ENCODE measurements at regions not wholly inside any gene's neighbourhood (a gene's known extent, or its start where the extent isn't known, plus 50 kb on each side); places are given as distances from the start of the nearest gene placed in this dataset.
"Not testable (repeated sequence)": the region's sequence is repeated elsewhere in the genome, so short reads cannot be mapped to it uniquely, and the experiment has no call there.

- DNase-seq (ENCODE audit: extremely low read depth in 1 of 2, low read depth in 1 of 2) = no peak
Observed at GRCh38 chr2:111250448-111251030, 129.8 kb downstream of the BCL2L11 start.

DNA sequence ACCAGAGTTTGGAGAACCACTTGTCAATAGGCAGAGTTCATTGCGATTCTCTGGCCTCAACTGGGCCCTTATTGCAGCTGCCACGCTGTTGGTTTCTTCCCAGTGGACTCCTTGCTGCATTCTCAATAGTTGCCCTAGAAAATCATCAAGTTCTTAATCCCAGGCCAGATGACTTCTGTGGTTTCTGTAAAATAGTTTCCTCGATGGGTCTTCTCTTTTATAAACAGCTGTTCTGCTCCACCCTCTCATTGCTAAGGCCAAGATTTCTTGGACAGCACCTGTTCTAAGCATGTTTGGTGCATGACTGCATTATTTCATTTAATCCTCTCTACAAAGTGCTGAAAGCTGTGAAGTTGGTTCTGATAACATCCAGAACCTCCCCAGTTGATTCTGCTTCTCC is 131.0 kb downstream of the BCL2L11 start:
- DNase-seq (ENCODE audit: extremely low read depth in 1 of 2, low read depth in 1 of 2) = no peak

GRCh38 chr2:111252436-111252835 is 131.7 kb downstream of the BCL2L11 start:
- DNase-seq (ENCODE audit: extremely low read depth in 1 of 2, low read depth in 1 of 2) = no peak

DNA sequence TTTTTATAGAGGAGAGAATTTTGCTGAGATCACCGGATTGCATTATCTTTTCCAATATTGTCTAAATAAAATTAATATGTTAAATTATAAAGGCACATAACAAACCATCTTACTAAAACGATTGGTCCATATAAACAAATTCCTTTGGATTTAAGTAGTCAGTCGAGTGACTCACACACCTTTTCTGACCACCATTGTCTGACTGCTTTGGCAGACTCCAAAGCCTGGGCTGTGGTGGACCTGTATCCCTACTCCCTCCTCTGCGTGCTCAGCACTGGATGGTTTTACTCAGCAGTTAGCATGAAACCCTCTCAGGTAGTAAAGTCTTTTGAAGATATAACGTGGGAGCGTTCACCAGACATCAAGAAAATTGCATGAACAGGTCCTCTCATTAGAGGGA is 134.2 kb downstream of the BCL2L11 start:
- not testable (repeated sequence) for DNase-seq (ENCODE audit: extremely low read depth in 1 of 2, low read depth in 1 of 2)

- DNase-seq (ENCODE audit: extremely low read depth in 1 of 2, low read depth in 1 of 2) = not testable (repeated sequence)
Observed at GRCh38 chr2:111256628-111257027, 135.9 kb downstream of the BCL2L11 start.

DNA sequence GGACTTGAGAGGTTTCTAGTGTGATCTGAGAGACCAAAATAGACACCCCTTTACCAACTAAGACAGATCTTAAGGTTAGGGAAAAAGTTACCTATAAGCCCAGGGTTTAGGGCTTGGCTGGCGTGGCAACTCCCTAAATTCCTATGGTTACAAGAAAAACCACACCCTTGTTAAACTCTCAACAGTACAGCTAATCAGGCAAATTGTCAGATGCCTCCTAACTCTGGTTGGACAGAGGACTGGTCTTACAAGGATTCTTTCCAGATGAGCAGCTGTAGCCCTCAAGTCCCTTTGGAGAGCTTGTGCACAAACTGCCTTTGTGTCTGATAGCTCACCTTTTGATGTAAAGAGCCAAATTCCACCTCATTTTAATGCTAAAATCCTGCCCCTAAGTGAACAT is 136.9 kb downstream of the BCL2L11 start:
- DNase-seq (ENCODE audit: extremely low read depth in 1 of 2, low read depth in 1 of 2) = not testable (repeated sequence)

DNA sequence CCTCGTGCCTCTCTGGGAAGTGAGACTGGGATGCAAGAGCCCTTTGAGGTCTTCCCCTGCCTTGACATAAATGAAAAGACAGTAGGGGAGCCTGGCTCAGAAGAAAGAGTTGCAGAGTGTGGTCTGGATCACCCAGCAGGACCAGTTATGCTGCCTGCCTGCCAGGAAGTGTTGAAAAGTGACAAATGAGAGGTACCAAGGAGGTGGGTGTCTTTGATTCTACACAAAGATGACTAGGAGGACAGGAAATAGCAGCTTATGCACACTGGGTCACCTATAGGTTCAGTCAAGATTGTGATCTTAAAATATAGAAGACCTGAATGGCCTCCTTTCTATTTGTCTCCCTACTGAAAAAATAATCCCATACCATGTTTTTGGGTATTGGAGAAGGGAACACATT is 137.6 kb downstream of the BCL2L11 start:
- not testable (repeated sequence) for DNase-seq (ENCODE audit: extremely low read depth in 1 of 2, low read depth in 1 of 2)

DNA sequence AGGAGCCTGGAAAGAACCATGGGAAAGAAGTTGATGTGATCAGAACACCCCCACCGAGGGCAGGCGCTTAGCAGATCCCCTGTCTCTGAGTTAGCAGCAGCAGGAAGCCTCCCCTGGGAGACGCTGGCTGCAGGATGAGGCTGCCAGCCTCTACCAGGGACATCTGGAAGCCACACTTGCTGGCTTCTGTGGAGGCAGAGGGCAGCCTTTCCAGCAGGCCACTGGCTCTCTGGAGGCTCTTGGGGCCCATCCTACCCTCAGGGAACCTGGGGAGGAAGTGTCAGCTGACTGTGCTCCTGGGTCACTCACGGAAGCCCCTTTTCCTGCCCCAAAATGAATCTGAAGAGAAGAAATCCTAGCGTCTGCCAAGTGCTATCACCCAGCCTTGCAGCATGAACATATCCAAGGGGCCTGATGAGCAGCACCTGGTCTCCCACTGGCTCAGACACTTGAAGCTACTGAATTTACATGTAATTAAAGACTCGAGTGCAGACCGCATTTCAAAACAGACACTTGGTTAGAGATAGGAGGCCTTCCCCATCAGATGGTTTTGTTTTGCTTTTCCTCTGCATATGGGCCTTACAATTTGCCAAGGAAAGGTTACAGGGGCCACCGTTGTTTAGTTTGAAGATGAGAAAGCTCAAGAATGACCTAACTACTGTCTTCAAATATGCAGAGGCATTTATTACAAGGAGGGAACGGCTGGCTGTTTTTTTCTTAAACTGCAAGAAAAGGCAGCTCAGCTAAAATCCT is 142.1 kb downstream of the BCL2L11 start:
- DNase-seq (ENCODE audit: extremely low read depth in 1 of 2, low read depth in 1 of 2) = not testable (repeated sequence)

- not testable (repeated sequence) for DNase-seq (ENCODE audit: extremely low read depth in 1 of 2, low read depth in 1 of 2)
Observed at GRCh38 chr2:111263380-111264017, 142.8 kb downstream of the BCL2L11 start.

- DNase-seq (ENCODE audit: extremely low read depth in 1 of 2, low read depth in 1 of 2) = not testable (repeated sequence)
Observed at GRCh38 chr2:111264956-111265355, 144.2 kb downstream of the BCL2L11 start.

DNA sequence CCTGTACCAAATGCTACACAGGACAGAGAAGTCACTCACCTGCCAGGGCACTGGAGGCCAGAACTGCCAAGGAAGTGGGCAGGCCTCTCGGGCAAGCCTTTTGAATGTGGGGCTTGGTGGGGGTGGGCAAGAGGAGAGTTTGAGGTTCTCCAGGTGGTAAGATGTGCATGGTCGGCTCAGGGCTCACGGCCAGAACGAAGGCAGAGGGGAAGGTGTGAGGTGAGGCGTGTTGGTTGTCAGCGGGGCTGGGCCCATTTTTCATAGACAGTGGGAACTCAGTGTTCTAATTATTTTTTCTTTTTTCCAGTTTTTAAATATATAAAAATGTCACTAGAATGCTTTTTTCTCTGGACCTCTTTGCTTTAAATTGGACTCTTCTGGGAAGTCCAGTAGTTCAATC is 145.8 kb downstream of the BCL2L11 start:
- DNase-seq (ENCODE audit: extremely low read depth in 1 of 2, low read depth in 1 of 2) = not testable (repeated sequence)

- DNase-seq (ENCODE audit: extremely low read depth in 1 of 2, low read depth in 1 of 2) = not testable (repeated sequence)
Observed at GRCh38 chr2:111267038-111267437, 146.3 kb downstream of the BCL2L11 start.

DNA sequence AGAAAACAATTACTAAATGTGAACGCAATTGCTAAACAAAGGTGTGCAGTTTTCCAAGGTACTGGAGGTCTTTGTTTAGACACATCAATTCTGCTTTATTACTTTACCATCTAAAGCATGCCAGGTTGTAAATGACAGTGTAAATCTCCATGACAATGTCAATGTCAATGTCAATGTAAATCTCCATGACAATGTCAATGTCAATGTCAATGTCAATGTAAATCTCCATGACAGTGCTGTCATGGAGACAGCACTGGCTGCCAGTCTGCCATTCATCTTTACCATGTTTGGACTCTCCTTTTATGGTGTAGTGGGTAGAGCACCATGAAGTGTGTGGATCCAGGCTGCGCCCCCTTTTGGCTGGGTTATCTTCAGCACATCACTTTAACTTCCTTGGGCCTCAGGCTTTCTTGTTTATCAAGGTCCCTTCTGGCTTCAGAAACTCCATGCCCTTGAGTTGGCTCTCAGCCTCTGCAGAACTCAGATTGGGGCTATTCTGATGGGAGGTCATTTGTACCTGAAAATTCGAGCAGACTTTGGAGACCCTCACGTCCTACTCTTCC is 149.1 kb downstream of the BCL2L11 start:
- DNase-seq (ENCODE audit: extremely low read depth in 1 of 2, low read depth in 1 of 2) = not testable (repeated sequence)

DNA sequence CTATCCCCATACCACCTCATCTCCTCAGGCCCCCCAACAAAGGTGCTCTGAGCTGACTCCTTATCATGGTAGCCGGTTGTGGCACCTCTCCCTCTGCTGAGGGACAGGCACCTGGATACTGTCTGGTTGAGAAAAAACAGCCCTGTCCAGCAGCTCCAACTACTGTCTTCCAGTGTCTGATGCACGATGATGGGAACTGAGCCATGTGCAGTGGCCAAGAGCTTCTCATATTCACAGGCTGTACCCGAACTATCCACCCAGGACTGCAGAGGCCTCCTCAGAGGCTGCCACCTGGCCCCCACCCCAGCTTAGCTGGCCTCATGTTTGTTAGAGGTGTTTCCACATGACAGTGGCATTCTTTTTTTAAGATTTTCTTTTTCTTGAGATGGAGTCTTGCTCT is 149.9 kb downstream of the BCL2L11 start:
- DNase-seq (ENCODE audit: extremely low read depth in 1 of 2, low read depth in 1 of 2) = not testable (repeated sequence)

DNA sequence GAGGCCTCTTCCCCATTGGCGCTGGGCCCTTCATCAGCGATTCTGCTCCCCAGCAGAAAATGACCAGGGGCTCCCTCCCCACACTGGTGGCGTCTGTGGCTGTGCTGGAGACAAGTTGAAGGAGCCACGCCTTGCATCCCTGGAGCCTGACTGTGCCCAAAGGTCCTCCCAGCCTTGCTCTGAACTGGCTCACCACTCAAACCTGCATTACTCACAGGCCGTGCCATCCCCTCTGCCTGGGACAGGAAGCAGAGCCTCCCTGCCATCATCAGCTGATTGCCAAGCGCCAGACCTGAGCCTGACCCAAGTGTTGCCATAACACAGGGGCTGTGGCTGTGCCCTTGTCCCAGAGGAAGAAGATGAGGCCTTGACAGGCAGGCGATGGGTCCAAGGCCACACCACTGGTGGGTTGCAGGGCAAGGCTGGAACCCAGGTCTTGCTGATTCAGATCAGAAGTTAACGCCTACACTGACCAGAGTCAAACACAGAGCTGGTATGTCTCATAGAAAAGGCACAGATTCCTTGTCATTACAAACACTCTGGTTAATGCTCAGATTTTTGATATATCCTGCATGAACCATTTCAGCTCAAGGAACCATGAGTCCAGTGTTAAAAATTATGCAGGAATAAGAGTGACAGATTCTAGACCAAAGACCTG is 151.1 kb downstream of the BCL2L11 start:
- DNase-seq (ENCODE audit: extremely low read depth in 1 of 2, low read depth in 1 of 2) = not testable (repeated sequence)

DNA sequence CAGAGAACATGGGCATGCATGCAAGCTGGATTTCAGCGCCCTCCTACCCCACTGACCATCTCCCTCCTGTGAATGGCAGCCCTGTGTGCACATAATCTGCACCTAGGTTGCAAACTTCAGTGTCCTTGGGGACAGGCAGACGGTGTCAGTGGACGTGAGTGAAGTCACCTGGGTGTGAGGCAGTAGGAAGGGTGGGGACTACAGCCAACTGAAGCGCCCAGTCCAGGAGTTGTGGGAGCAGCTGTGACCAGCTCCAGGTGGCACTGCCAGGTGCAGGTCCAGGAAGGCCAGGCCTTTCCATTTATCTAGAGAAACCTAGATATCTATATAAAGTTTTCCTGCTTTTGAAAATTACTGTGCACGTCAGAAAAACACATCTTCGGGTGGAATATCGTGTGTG is 152.3 kb downstream of the BCL2L11 start:
- DNase-seq (ENCODE audit: extremely low read depth in 1 of 2, low read depth in 1 of 2) = not testable (repeated sequence)

- DNase-seq (ENCODE audit: extremely low read depth in 1 of 2, low read depth in 1 of 2) = not testable (repeated sequence)
Observed at GRCh38 chr2:111275047-111275853, 154.5 kb downstream of the BCL2L11 start.

- not testable (repeated sequence) for DNase-seq (ENCODE audit: extremely low read depth in 1 of 2, low read depth in 1 of 2)
Observed at GRCh38 chr2:111275854-111276171, 155.1 kb downstream of the BCL2L11 start.

- not testable (repeated sequence) for DNase-seq (ENCODE audit: extremely low read depth in 1 of 2, low read depth in 1 of 2)
Observed at GRCh38 chr2:111278133-111278532, 157.4 kb downstream of the BCL2L11 start.

DNA sequence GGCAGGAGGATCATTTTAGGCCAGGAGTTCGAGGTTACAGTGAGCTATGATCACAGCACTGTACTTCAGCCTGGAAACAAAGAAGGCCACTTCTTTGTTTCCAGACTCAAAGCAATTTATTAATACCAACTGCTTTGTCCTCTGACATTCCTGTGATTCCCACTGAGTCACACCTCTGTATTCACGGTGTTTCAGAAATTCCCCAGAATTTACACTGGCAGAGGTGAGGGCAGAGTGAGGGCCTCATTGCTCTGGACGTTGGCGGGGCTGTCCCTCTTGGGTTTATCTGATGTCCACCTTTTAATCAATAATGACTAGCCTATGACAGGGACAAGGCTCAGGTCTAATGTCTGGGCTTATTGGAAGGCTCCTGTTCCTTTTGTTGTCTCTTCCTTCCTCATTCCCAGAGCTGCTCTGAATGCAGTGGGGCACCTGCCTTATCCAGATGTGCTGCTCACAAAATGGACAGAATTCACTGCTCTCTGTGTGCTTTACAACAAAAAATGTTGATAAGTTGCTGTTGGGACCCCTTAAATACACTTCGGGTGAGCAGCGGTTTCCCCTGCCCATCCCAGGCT is 160.1 kb downstream of the BCL2L11 start:
- not testable (repeated sequence) for DNase-seq (ENCODE audit: extremely low read depth in 1 of 2, low read depth in 1 of 2)

Measured in stimulated activated CD8-positive, alpha-beta memory T cell treated with anti-CD3 and anti-CD28 coated beads, Interleukin-7, amount 100 ng/mL, for 48 hours (primary cell).